Erythroblast (primary cell): ENCODE measurements at regions not wholly inside any gene's neighbourhood (a gene's known extent, or its start where the extent isn't known, plus 50 kb on each side); places are given as distances from the start of the nearest gene placed in this dataset.

ENCODE experiments used
- DNase-seq, 2 experiments: peaks; one replicate each; lab custom pipeline; 2025; lab: John Stamatoyannopoulos, UW
- GATA1 ChIP-seq: IDR thresholded peaks from 2 replicates; pipeline ENCODE4 v1.6.1; 2011; ENCODE audit warnings: low read depth, mild to moderate bottlenecking, control low read depth, low read length, moderate library complexity
- POLR2A ChIP-seq: IDR thresholded peaks from 2 replicates; pipeline ENCODE4 v1.6.1; 2011; ENCODE audit warnings: mild to moderate bottlenecking, low read length

GRCh38 chr1:98078596-98078995, 157.8 kb upstream of the DPYD start:
- TF ChIP-seq POLR2A (no peak), GATA1 (no peak)
- DNase-seq: no peak

GRCh38 chr1:98077691-98078090, 156.9 kb upstream of the DPYD start:
- no peak for DNase-seq
- TF ChIP-seq POLR2A: no peak
- no peak for TF ChIP-seq GATA1

GRCh38 chr1:98075626-98076025, 154.8 kb upstream of the DPYD start:
- TF ChIP-seq POLR2A: no peak
- TF ChIP-seq GATA1: no peak
- DNase-seq: no peak

- TF ChIP-seq GATA1 (no peak), POLR2A (no peak)
- no peak for DNase-seq
Measured at GRCh38 chr1:98073823-98074222, 153.0 kb upstream of the DPYD start.

GRCh38 chr1:98073106-98073505, 152.3 kb upstream of the DPYD start:
- no peak for TF ChIP-seq GATA1
- TF ChIP-seq POLR2A: no peak
- DNase-seq: no peak

GRCh38 chr1:98072047-98072446, 151.2 kb upstream of the DPYD start:
- TF ChIP-seq GATA1 (no peak), POLR2A (no peak)
- no peak for DNase-seq

- TF ChIP-seq POLR2A (no peak), GATA1 (no peak)
- DNase-seq: no peak
Measured at GRCh38 chr1:98068016-98068415, 147.2 kb upstream of the DPYD start.

GRCh38 chr1:98066911-98067310, 146.1 kb upstream of the DPYD start:
- TF ChIP-seq POLR2A: no peak
- TF ChIP-seq GATA1: no peak
- DNase-seq: no peak

- TF ChIP-seq GATA1: no peak
- TF ChIP-seq POLR2A: no peak
- no peak for DNase-seq
Measured at GRCh38 chr1:98059620-98060019, 138.8 kb upstream of the DPYD start.

- TF ChIP-seq POLR2A (no peak), GATA1 (no peak)
- DNase-seq: no peak
Measured at GRCh38 chr1:98058676-98059075, 137.8 kb upstream of the DPYD start.

- TF ChIP-seq GATA1 (no peak), POLR2A (no peak)
- DNase-seq: no peak
Measured at GRCh38 chr1:98057236-98057910, 136.5 kb upstream of the DPYD start.

GRCh38 chr1:98056781-98057180, 135.9 kb upstream of the DPYD start:
- TF ChIP-seq GATA1: no peak
- no peak for TF ChIP-seq POLR2A
- no peak for DNase-seq

- no peak for DNase-seq
- TF ChIP-seq GATA1 (no peak), POLR2A (no peak)
Measured at GRCh38 chr1:98055457-98055856, 134.6 kb upstream of the DPYD start.

GRCh38 chr1:98054786-98055185, 134.0 kb upstream of the DPYD start:
- TF ChIP-seq POLR2A: no peak
- no peak for TF ChIP-seq GATA1
- no peak for DNase-seq

- DNase-seq: no peak
- TF ChIP-seq POLR2A (no peak), GATA1 (no peak)
Measured at GRCh38 chr1:98054367-98054701, 133.5 kb upstream of the DPYD start.
